Vagina (tissue), 2 donors: ENCODE measurements at regions not wholly inside any gene's neighbourhood (a gene's known extent, or its start where the extent isn't known, plus 50 kb on each side); places are given as distances from the start of the nearest gene placed in this dataset.

Experiments used
- CTCF ChIP-seq, 3 experiments: fragments of 450-650 bp in 2 of 3; fragments of 200-600 bp in 1 of 3; sonication (generic) in 1 of 3; IDR thresholded peaks; one replicate each; pipeline ENCODE4 v1.5.1; 2017 to 2019; ENCODE audit warnings: antibody characterized with exemption in 3 of 3, mild to moderate bottlenecking in 2 of 3, moderate library complexity in 2 of 3
- POLR2A ChIP-seq, 2 donors: fragments of 450-650 bp; IDR thresholded peaks; one replicate each; pipeline ENCODE4 v1.6.1; 2017; ENCODE audit warnings: antibody characterized with exemption in 2 of 2, mild to moderate bottlenecking in 2 of 2, moderate library complexity in 2 of 2

- TF ChIP-seq POLR2A (IDR thresholded peaks at IDR 0.05) (no peak), CTCF (IDR thresholded peaks at IDR 0.05) (no peak)
Observed at GRCh38 chr1:36572906-36573305, 90.2 kb upstream of the CSF3R start.
